ENCODE measurements at regions not wholly inside any gene's neighbourhood (a gene's known extent, or its start where the extent isn't known, plus 50 kb on each side); places are given as distances from the start of the nearest gene placed in this dataset.

- Histone ChIP-seq H3K27ac (ENCODE audit: insufficient read depth, low read length) (no peak overlapping the region), H3K9me3 (ENCODE audit: control insufficient read depth, insufficient read depth, low read depth, low read length) (no peaks in the 10 kb centered on the region), H3K9ac (ENCODE audit: insufficient read depth, low read length) (no peak overlapping the region), H3K27me3 (ENCODE audit: control insufficient read depth, insufficient read depth, low read length) (no peaks in the 10 kb centered on the region), H2AFZ (ENCODE audit: low read length) (no peak overlapping the region), H3K36me3 (ENCODE audit: control insufficient read depth, insufficient read depth, low read length) (no peaks in the 10 kb centered on the region), H3K4me3 (replicated peaks in 1 of 4; ENCODE audit: control extremely low read depth in 1 of 4, insufficient read depth in 1 of 4, low read depth in 3 of 4, low read length in 4 of 4) (no peak overlapping the region), H3K4me1 (ENCODE audit: control insufficient read depth, extremely low read depth, insufficient read depth, low read length) (no peaks in the 10 kb centered on the region), H3K4me2 (ENCODE audit: extremely low read depth, insufficient read depth, low read length) (no peak overlapping the region), H3K79me2 (ENCODE audit: control insufficient read depth, insufficient read depth, low read length) (no peaks in the 10 kb centered on the region), H4K20me1 (ENCODE audit: control insufficient read depth, extremely low read depth, insufficient read depth, low read length) (no peaks in the 10 kb centered on the region)
- TF ChIP-seq CTCF (conservative IDR thresholded peaks at IDR 0.05 in 1 of 2, IDR thresholded peaks at IDR 0.05 in 1 of 2; ENCODE audit: low read depth in 1 of 2, low read length in 2 of 2) (no peak), EZH2 (IDR thresholded peaks at IDR 0.05; ENCODE audit: low read length, missing control alignments) (no peak)
- no peak for DNase-seq (ENCODE audit: low read depth in 2 of 2)
These were observed 287.9 kb upstream of the CDIN1 start for GRCh38 chr15:36291501-36291900.

- Histone ChIP-seq H3K9me3 (ENCODE audit: control insufficient read depth, insufficient read depth, low read depth, low read length) (no peaks in the 10 kb centered on the region), H3K79me2 (ENCODE audit: control insufficient read depth, insufficient read depth, low read length) (no peaks in the 10 kb centered on the region), H3K4me1 (ENCODE audit: control insufficient read depth, extremely low read depth, insufficient read depth, low read length) (no peaks in the 10 kb centered on the region), H3K9ac (ENCODE audit: insufficient read depth, low read length) (no peak overlapping the region), H3K4me2 (ENCODE audit: extremely low read depth, insufficient read depth, low read length) (no peak overlapping the region), H2AFZ (ENCODE audit: low read length) (peak overlapping the region; percentile 34), H3K27me3 (ENCODE audit: control insufficient read depth, insufficient read depth, low read length) (no peaks in the 10 kb centered on the region), H3K36me3 (ENCODE audit: control insufficient read depth, insufficient read depth, low read length) (no peaks in the 10 kb centered on the region), H3K4me3 (replicated peaks in 1 of 4; ENCODE audit: control extremely low read depth in 1 of 4, insufficient read depth in 1 of 4, low read depth in 3 of 4, low read length in 4 of 4) (no peak overlapping the region), H4K20me1 (ENCODE audit: control insufficient read depth, extremely low read depth, insufficient read depth, low read length) (no peaks in the 10 kb centered on the region), H3K27ac (ENCODE audit: insufficient read depth, low read length) (no peak overlapping the region)
- TF ChIP-seq CTCF (conservative IDR thresholded peaks at IDR 0.05 in 1 of 2, IDR thresholded peaks at IDR 0.05 in 1 of 2; ENCODE audit: low read depth in 1 of 2, low read length in 2 of 2) = no peak
- no peak for TF ChIP-seq EZH2 (IDR thresholded peaks at IDR 0.05; ENCODE audit: low read length, missing control alignments)
- DNase-seq (ENCODE audit: low read depth in 2 of 2) = peak in 1 of 2 donors; percentile 6
These were observed 285.1 kb upstream of the CDIN1 start for GRCh38 chr15:36294359-36294758.

GRCh38 chr15:36301947-36302346 is 277.5 kb upstream of the CDIN1 start:
- H3K4me2 ChIP-seq (ENCODE audit: extremely low read depth, insufficient read depth, low read length) = no peak overlapping the region

More at GRCh38 chr15:36301947-36302346, 277.5 kb upstream of the CDIN1 start:
- H3K79me2 ChIP-seq (ENCODE audit: control insufficient read depth, insufficient read depth, low read length) = no peaks in the 10 kb centered on the region
- no peak overlapping the region for H3K4me3 ChIP-seq (replicated peaks in 1 of 4; ENCODE audit: control extremely low read depth in 1 of 4, insufficient read depth in 1 of 4, low read depth in 3 of 4, low read length in 4 of 4)
- no peak overlapping the region for H3K9ac ChIP-seq (ENCODE audit: insufficient read depth, low read length)
- H4K20me1 ChIP-seq (ENCODE audit: control insufficient read depth, extremely low read depth, insufficient read depth, low read length) = no peaks in the 10 kb centered on the region
- no peak overlapping the region for H2AFZ ChIP-seq (ENCODE audit: low read length)
- H3K27ac ChIP-seq (ENCODE audit: insufficient read depth, low read length) = no peak overlapping the region
- H3K36me3 ChIP-seq (ENCODE audit: control insufficient read depth, insufficient read depth, low read length) = no peaks in the 10 kb centered on the region
- H3K4me1 ChIP-seq (ENCODE audit: control insufficient read depth, extremely low read depth, insufficient read depth, low read length) = no peaks in the 10 kb centered on the region
- no peaks in the 10 kb centered on the region for H3K27me3 ChIP-seq (ENCODE audit: control insufficient read depth, insufficient read depth, low read length)
- H3K9me3 ChIP-seq (ENCODE audit: control insufficient read depth, insufficient read depth, low read depth, low read length) = no peaks in the 10 kb centered on the region
- no peak for DNase-seq (ENCODE audit: low read depth in 2 of 2)
- no peak for TF ChIP-seq EZH2 (IDR thresholded peaks at IDR 0.05; ENCODE audit: low read length, missing control alignments)
- no peak for TF ChIP-seq CTCF (conservative IDR thresholded peaks at IDR 0.05 in 1 of 2, IDR thresholded peaks at IDR 0.05 in 1 of 2; ENCODE audit: low read depth in 1 of 2, low read length in 2 of 2)
